ENCODE measurements at regions not wholly inside any gene's neighbourhood (a gene's known extent, or its start where the extent isn't known, plus 50 kb on each side); places are given as distances from the start of the nearest gene placed in this dataset.

- H3K4me3 ChIP-seq (replicated peaks; ENCODE audit: low read depth, low read length), result no peak overlapping the region
- TF ChIP-seq CTCF (IDR thresholded peaks at IDR 0.05; ENCODE audit: low read depth, low read length, missing control alignments), result no peak
- no peak for DNase-seq (ENCODE audit: extremely low read depth, low read depth)
Measured at GRCh38 chr4:11497212-11497806, 68.6 kb upstream of the HS3ST1 start.

GRCh38 chr4:11496351-11496829 lies 67.7 kb upstream of the HS3ST1 start:
- TF ChIP-seq CTCF (IDR thresholded peaks at IDR 0.05; ENCODE audit: low read depth, low read length, missing control alignments), result no peak
- no peak overlapping the region for H3K4me3 ChIP-seq (replicated peaks; ENCODE audit: low read depth, low read length)
- no peak for DNase-seq (ENCODE audit: extremely low read depth, low read depth)

- no peak for DNase-seq (ENCODE audit: extremely low read depth, low read depth)
- no peak for TF ChIP-seq CTCF (IDR thresholded peaks at IDR 0.05; ENCODE audit: low read depth, low read length, missing control alignments)
- H3K4me3 ChIP-seq (replicated peaks; ENCODE audit: low read depth, low read length), result no peak overlapping the region
Measured at GRCh38 chr4:11495818-11496217, 67.1 kb upstream of the HS3ST1 start.

- no peak for TF ChIP-seq CTCF (IDR thresholded peaks at IDR 0.05; ENCODE audit: low read depth, low read length, missing control alignments)
- no peak for DNase-seq (ENCODE audit: extremely low read depth, low read depth)
- H3K4me3 ChIP-seq (replicated peaks; ENCODE audit: low read depth, low read length), result no peak overlapping the region
Measured at GRCh38 chr4:11495291-11495690, 66.6 kb upstream of the HS3ST1 start.

- no peak for TF ChIP-seq CTCF (IDR thresholded peaks at IDR 0.05; ENCODE audit: low read depth, low read length, missing control alignments)
- no peak for DNase-seq (ENCODE audit: extremely low read depth, low read depth)
- no peak overlapping the region for H3K4me3 ChIP-seq (replicated peaks; ENCODE audit: low read depth, low read length)
Measured at GRCh38 chr4:11494232-11494631, 65.5 kb upstream of the HS3ST1 start.

GRCh38 chr4:11489453-11490083 lies 60.9 kb upstream of the HS3ST1 start:
- no peak for TF ChIP-seq CTCF (IDR thresholded peaks at IDR 0.05; ENCODE audit: low read depth, low read length, missing control alignments)
- H3K4me3 ChIP-seq (replicated peaks; ENCODE audit: low read depth, low read length), result no peak overlapping the region
- DNase-seq (ENCODE audit: extremely low read depth, low read depth), result no peak

All from HFF-Myc (cell line).